ENCODE measurements at regions not wholly inside any gene's neighbourhood (a gene's known extent, or its start where the extent isn't known, plus 50 kb on each side); places are given as distances from the start of the nearest gene placed in this dataset.

GRCh38 chr2:237191714-237192081 lies 106.0 kb downstream of the COPS8 start:
- DNase-seq (ENCODE audit: low read depth, low spot score) (no peak), FAIRE-seq (no peak)
- H3K4me2 ChIP-seq (ENCODE audit: insufficient read depth, low read length): no peak overlapping the region
- no peaks in the 10 kb centered on the region for H3K36me3 ChIP-seq (ENCODE audit: control insufficient read depth in 2 of 2, extremely low read depth in 1 of 2, insufficient read depth in 2 of 2, low read length in 2 of 2)
- ChIA-PET CTCF (interaction anchor here (1.4 to 1.9 kb wide), 5 partner anchors 9 to 98 kb away, joined by 3 to 5 read pairs (median 3); no protein-coding TSS in a partner anchor), POLR2A (no interaction called here)
- intact Hi-C loops (cut with micrococcal nuclease) (no loop called here), dilution Hi-C loops (cut with MboI; ENCODE audit: extremely low pct_ligation_motif_present, low sequenced_read_pairs) (no loop called here)
- H3K9ac ChIP-seq (replicated peaks; ENCODE audit: extremely low read depth, insufficient read depth, low read length): no peak overlapping the region
- H3K79me2 ChIP-seq (ENCODE audit: control insufficient read depth, insufficient read depth, low read length): no peaks in the 10 kb centered on the region
- no peaks in the 10 kb centered on the region for H3K27me3 ChIP-seq (ENCODE audit: control insufficient read depth in 2 of 2, insufficient read depth in 2 of 2, low read length in 2 of 2)
- H4K20me1 ChIP-seq (replicated peaks; ENCODE audit: control insufficient read depth, extremely low read depth, insufficient read depth, low read length): no peaks in the 10 kb centered on the region
- H3K9me3 ChIP-seq (replicated peaks; ENCODE audit: control insufficient read depth, insufficient read depth, low read length): no peaks in the 10 kb centered on the region
- no peaks in the 10 kb centered on the region for H3K4me1 ChIP-seq (ENCODE audit: control insufficient read depth, extremely low read depth, insufficient read depth, low read length)
- H3K27ac ChIP-seq (ENCODE audit: insufficient read depth, low read depth, low read length): no peak overlapping the region
- no peaks in the 10 kb centered on the region for H3K9me1 ChIP-seq (replicated peaks; ENCODE audit: control insufficient read depth, extremely low read depth, insufficient read depth, low read length)
- no peak for TF ChIP-seq FOS (IDR thresholded peaks at IDR 0.05; ENCODE audit: borderline replicate concordance, insufficient read depth, low read length)
- TF ChIP-seq EZH2 (IDR thresholded peaks at IDR 0.05; ENCODE audit: borderline replicate concordance, low read depth, low read length, severe bottlenecking): no peak
- TF ChIP-seq MAX (IDR thresholded peaks at IDR 0.05; ENCODE audit: insufficient read depth, insufficient read length): no peak
- TF ChIP-seq POLR2A (IDR thresholded peaks at IDR 0.05; ENCODE audit: low read depth, low read length): no peak
- TF ChIP-seq POLR2AphosphoS5 (IDR thresholded peaks at IDR 0.05; ENCODE audit: insufficient read depth, low read depth, low read length): no peak
- TF ChIP-seq GATA2 (IDR thresholded peaks at IDR 0.05; ENCODE audit: insufficient read depth, insufficient read length, low read depth, low read length): no peak
- TF ChIP-seq MYC (IDR thresholded peaks at IDR 0.05; ENCODE audit: low read depth, low read length): no peak
- no peak for TF ChIP-seq JUN (IDR thresholded peaks at IDR 0.05; ENCODE audit: borderline replicate concordance, insufficient read depth, insufficient read length, low read depth)
- TF ChIP-seq CTCF (IDR thresholded peaks at IDR 0.05; ENCODE audit: extremely low read depth in 1 of 2, insufficient read depth in 1 of 2, low read depth in 1 of 2, low read length in 2 of 2): no peak
- BruUV-seq (replicated peaks): no TSS peak
- H2AFZ ChIP-seq (ENCODE audit: low read depth, low read length): no peak overlapping the region
- no peak overlapping the region for H3K4me3 ChIP-seq (replicated peaks in 1 of 3; ENCODE audit: insufficient read depth in 1 of 3, low read depth in 1 of 3, low read length in 3 of 3)
